HG03432 (cell line): ENCODE measurements at regions not wholly inside any gene's neighbourhood (a gene's known extent, or its start where the extent isn't known, plus 50 kb on each side); places are given as distances from the start of the nearest gene placed in this dataset.
A peak's percentile ranks its signal among the peaks of the same experiment; 100 is the strongest.
"Not testable (repeated sequence)": the region's sequence is repeated elsewhere in the genome, so short reads cannot be mapped to it uniquely, and the experiment has no call there.

Source experiments
- ATAC-seq: cut with Tn5 transposase; IDR thresholded peaks from one replicate; pipeline ENCODE4 v1.9.1; 2021; ENCODE audit warnings: mild to moderate bottlenecking, moderate library complexity; ENCODE audit not compliant: unreplicated experiment

DNA sequence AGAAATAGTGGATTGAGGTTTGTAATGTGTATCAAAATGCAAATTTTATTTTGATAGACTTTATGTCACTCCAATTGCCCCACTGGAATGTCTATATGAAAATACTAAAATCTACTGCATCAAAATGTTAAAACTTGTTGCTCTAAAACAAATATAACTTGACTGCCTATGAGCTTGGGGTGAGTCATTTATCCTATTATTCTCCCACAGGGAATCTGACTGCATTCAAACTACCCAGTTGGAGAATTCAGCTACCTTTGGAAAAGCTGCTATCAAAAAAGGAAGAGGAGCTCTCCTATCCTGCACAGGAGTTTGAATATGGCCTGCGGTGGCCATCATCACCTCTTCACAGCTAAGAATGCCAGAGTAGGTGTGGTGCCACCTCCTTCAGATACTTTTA is 173.1 kb downstream of the KLHL28 start:
- ATAC-seq = no peak

DNA sequence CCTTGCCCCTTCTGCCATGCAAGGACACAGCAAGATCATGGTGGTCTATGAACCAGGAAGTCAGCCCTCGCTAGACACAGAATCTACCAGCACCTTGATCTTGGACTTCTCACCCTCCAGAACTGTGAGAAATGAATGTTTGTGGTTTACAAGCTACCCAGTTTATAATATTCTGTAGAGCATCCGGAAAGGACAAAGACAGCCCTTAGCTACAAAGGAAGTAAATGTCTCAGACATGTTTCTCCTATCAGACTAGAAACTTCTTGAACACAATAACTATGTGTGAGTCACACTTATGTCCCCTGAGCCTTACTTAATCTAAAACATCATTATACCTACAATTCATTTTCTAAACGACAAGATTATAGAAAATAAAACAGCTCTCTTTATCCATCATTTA is 176.7 kb downstream of the KLHL28 start:
- no peak for ATAC-seq

GRCh38 chr14:44783901-44784300 is 177.8 kb downstream of the KLHL28 start:
- ATAC-seq = no peak

GRCh38 chr14:44782775-44783238 is 178.9 kb downstream of the KLHL28 start:
- no peak for ATAC-seq

GRCh38 chr14:44780989-44781388 is 180.8 kb downstream of the KLHL28 start:
- no peak for ATAC-seq

- peak; percentile 91 for ATAC-seq
Measured at GRCh38 chr14:44778604-44779003, 183.1 kb downstream of the KLHL28 start.

DNA sequence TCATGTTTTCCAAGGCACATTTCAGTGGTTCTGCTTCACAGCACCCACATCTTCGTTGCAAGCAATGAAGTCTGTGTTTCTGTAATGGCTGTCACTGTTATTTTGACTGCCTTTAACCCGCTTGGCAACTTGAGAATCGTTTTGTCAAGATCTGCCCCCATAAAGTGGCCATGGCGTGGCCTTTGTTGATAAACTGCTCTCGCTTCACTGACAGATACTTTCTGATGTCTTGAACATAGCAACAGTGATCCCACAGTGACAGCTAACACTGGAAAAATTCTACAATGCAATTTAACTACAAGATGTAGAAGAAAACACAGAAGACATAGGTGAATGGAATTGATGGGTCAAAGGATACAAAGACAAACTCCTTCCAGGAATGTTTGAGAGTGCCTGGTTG is 184.2 kb downstream of the KLHL28 start:
- ATAC-seq = no peak

DNA sequence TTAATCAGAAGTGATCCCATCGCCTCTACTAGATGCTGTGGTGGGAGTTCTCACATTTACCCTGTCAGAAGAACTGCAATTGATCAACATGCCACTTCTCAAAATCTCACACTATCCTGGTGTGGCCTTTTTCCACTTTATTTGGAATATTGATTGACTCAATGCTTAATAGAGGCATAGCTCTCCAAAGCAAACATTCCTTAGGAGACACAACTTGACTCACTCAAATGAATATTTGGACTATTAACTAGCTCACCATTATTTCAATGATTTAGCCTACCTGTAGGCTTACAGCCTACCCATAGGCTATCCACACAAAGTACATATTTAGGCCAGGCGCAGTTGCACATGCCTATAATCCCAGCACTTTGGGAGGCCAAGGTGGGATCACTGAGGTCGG is 186.5 kb downstream of the KLHL28 start:
- no peak for ATAC-seq

DNA sequence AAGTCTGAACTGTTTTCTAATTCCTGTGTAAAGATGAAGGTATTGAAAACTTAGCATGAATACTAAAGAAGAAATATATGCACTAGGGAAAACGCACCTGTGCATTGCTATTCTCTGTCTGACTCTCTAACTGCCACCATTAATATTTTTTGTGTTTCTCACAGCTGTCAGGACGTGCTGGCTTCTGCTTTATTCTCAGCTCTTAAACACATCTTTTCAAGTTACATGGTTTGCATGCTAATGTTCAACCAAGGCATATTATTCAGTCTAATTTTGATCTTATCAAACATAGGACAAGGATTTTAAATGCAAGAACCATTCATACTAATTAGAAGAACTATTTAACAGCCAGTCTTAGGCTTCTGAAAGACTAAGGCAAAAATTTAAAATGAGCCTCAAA is 187.4 kb downstream of the KLHL28 start:
- no peak for ATAC-seq

DNA sequence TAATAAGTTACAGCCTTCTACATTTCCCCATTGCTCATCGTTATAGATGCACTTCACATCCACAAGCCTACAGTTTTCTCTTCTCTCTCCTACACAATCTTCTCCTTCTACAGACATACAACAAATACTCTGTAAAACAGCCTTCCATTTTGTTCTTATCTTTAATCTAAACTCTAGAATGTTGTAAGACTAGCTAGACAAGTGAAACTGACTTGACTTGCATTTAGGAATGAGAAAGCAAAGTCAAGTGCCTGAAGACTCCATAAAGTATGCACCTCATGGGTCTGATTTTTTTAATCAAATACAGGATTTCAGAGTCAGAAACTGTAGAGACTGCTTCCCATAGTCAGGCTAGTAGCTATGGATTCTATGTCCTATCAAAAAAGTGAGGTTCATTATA is 190.3 kb downstream of the KLHL28 start:
- no peak for ATAC-seq

DNA sequence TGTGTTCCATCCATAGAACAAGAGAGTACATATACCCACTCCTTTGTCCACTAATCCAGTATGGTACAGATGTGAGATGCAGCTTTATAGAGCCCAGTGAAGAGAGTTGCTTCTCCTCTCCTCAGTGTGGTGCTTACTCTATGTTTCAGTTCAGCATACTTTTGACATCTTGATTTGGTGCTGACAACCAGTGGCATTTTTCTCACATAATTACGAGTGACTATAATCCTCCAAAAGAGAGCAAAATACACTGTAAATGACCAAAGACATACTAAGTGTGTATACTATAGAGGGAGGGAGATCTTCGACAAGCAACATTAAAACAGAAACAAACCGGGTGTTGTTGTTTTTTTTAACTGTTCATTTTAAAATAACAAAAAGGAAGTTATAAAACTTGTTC is 191.5 kb downstream of the KLHL28 start:
- ATAC-seq = no peak

GRCh38 chr14:44768935-44769334 is 192.8 kb downstream of the KLHL28 start:
- no peak for ATAC-seq

- ATAC-seq = no peak
Measured at GRCh38 chr14:44767646-44768173, 194.0 kb downstream of the KLHL28 start.

- no peak for ATAC-seq
Measured at GRCh38 chr14:44766285-44766684, 195.5 kb downstream of the KLHL28 start.

- no peak for ATAC-seq
Measured at GRCh38 chr14:44763356-44763755, 198.4 kb downstream of the KLHL28 start.

- no peak for ATAC-seq
Measured at GRCh38 chr14:44759277-44759676, 202.5 kb downstream of the KLHL28 start.

DNA sequence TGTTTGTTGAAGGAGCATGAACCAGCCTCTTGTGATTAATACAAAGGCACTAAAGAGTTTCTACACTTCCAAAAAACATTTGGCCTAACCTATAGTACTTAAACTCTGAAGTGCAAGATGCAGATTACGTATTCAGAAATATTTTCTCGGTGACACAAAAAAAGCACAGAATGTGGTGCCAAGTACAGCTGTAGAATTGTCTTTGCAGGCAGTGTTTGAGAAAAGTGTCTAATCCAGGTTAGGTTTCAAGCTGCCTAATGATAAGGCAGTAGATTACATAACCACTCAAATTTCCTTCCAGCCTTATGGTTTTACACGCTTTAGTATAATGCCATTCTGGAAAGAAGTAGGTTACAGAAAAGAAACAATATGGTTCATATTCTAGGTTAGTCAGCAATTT is 205.2 kb downstream of the KLHL28 start:
- ATAC-seq = no peak

- no peak for ATAC-seq
Measured at GRCh38 chr14:44745371-44745770, 216.4 kb downstream of the KLHL28 start.

- no peak for ATAC-seq
Measured at GRCh38 chr14:44742202-44742601, 219.5 kb downstream of the KLHL28 start.

DNA sequence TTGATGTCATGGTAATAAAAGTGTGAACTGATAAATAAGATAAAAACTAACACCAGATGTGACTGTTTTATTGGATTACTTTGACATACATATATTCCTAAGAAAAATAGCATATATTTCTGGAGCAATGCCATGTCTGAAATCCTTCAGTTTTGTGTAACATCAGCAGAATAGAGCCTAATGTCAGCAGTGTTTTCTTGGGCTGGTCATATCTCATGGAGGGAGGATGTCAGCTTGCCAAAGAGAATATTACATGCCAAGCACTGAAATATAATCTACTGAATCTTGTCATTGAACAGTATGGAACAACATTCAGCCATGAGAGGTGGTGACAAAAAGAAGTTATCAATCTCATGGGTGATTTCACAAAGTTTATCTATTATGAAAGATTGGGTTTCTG is 220.3 kb downstream of the KLHL28 start:
- no peak for ATAC-seq

DNA sequence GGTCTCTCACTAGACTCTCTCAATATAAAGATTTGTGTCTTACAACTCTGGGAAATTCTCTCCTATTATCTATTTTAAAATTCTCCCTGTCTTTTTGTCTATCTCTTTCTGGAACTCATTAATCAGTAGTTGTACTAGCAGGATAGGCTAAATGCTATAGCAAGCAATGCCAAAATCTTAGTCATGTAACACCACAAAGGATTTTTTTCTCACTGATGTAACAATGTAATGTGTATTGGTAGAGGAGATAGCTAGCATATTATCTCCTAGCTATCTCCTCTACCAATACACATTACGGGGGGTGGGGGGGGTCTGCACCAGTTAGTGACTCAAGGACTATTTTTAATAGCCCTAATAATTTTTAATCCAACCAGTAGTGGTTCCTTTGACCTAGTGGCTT is 225.4 kb downstream of the KLHL28 start:
- no peak for ATAC-seq

GRCh38 chr14:44732144-44732543 is 225.1 kb upstream of the FSCB start:
- no peak for ATAC-seq

DNA sequence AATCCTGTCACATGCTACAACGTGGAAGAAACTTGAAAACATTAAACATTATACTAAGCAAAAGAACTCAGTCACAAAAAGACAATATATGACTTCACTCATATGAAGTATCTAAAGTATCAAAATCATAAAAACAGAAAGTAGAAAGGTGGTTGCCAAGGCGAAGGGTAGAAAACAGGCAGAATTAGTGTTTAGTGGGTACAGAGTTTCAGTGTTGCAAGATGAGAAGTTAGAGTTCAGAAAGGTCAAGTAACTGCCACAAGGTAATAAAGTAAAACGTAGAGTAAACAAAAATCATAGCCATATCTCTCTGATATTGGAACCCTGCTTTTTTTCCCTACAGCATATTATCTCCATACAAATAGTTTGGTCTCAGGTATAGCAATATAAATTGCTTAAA is 223.8 kb upstream of the FSCB start:
- ATAC-seq = no peak

GRCh38 chr14:44721395-44721794 is 214.3 kb upstream of the FSCB start:
- ATAC-seq = not testable (repeated sequence)
